Dermis blood vessel endothelial cell (primary cell): ENCODE measurements at regions not wholly inside any gene's neighbourhood (a gene's known extent, or its start where the extent isn't known, plus 50 kb on each side); places are given as distances from the start of the nearest gene placed in this dataset.
"Not testable (repeated sequence)": the region's sequence is repeated elsewhere in the genome, so short reads cannot be mapped to it uniquely, and the experiment has no call there.

Experiments
- DNase-seq: peaks from one replicate; pipeline ENCODE4 v3.0.0; 2010

DNA sequence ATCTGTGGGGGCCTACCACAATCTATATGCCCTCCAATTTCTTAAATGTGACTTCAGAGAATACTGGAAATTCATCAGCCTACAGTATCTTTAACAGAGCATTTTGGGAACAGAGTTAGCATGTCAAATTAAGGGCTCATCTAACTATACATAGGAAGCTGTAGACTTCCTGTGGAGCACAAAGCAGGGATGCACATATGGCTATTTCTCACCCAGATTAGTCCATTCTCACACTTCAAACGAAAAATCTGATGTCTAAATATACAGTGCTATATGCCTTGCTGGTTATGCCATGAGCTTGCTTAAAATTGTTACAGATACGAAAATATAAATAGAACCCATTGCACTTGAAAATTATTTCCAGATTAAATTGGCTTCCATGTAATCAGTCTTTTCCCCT is 1922.8 kb downstream of the MRPL39 start:
- no peak for DNase-seq

DNA sequence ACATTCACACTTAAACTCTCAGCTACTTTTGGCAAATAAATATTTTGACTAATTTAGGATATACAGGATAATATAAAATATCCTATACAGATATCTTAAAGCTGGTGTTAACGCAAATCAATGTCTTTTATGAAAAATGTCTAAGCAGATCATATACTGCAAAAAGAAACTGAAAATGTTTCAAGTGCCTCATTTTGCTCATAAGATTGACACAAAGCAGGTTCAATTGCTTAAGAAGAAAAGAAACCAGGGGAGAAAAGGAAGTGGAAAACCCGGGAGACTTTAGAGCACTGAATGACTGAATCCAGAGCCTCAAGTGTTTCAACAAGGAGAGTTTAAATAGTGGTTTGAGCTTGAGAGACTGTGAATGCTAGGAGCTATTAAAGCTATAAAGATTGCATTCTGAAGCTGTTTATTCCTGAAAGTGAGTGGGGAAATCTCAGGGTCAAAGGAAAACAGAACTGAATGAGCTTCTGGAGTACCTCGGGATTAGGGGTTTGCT is 1943.0 kb downstream of the MRPL39 start:
- DNase-seq, result no peak

DNA sequence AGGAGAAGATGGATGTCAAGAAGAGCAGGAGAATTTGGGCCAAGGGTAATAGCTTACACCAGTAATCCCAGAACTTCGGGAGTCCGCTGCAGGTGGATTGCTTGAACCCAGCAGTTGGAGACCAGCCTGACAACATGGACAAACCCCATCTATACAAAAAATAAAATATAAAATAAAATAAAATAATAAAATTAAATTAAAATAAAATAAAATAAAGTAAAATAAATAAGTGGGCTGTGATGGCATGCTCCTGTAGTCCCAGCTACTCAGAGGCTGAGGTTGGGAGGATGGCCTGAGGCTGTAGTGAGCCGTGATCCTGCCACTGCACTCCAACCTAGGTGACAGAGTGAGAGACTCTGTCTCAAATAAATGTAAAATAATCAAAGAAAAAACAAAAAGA is 1946.7 kb downstream of the MRPL39 start:
- no peak for DNase-seq

DNA sequence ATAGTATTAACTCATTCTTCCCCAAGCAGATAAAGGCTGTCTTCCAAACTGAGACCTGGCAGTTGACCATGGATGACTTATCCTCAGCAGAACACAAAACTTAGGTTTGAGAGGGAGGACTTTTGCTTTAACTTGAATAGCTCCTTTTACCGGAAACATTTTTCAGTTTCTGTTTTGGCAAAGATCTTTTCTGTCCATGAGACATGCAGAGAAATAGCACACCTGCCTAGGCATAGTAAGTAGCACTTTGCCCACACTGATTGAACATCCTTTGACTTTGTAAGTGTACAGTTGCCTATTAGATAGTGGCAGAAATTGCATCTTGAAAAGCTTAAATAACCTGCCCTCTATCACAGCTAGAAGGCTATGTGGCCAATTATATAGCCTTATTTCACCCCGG is 1962.5 kb downstream of the MRPL39 start:
- DNase-seq, result no peak

DNA sequence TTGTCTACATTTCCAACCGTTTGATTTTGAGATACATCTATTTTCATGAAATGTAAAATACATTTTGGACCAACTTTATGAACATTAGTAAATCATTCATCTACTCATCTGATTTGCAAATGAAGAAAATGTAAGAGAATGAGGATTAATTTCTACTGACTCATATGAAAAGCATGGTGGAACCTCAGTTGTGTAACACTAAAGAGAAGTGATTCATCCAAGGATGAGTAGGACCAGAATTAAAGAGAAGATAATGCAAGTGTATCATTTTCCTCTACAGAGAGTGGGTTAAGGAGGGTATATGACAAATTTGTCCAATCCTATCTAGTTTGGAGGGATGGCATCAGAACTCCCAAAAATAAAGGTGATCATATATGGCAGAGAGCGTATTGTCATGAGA is 1967.6 kb downstream of the MRPL39 start:
- no peak for DNase-seq

DNA sequence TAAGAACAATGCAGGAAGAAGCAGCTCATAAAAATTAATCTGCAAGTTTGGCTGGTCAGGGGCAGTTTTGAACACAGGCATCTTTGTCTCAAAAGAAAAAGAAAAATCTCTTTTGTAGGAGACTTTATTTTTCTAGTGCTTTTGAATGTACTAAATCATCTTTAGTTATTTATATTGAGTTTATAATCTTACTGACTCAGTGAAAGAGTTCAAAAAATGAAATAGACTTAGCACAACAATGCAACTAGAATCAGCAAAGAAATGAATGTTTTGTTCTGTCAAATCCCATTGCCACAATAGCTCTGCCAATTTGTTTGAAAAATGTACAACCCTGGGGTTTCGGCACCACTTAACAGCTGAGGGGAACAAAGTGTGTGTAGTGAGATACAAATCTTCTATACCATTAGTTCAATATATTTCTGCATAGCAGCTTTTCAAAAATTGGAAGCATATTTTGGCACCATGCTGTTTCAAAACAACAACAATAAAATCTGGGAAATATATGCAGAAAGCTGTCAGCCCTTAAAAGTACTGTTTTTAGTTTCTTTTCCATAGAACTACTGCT is 1969.1 kb downstream of the MRPL39 start:
- DNase-seq, result no peak

DNA sequence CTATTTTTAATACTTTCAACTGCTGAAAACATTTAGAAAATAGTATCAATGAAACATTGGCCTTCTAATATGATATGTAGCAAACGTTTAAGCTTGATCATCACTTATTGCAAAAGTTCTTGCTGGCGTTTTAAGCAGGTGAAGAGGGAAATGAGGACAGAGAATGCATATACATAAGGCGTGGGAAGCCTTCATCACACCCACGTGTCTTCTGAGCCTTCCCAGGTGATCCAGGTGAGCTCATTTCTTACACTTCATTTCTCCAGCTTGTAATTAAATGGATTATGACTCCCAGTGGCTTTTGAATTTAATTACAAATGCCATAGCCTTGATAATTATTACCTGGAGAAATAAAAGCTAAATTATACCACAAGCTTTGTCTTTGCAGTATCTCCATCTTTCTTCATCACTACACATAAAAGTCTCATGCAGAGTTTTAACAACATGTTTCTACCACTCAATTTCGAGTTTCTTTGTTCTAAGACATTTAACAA is 1973.8 kb downstream of the MRPL39 start:
- DNase-seq, result no peak

DNA sequence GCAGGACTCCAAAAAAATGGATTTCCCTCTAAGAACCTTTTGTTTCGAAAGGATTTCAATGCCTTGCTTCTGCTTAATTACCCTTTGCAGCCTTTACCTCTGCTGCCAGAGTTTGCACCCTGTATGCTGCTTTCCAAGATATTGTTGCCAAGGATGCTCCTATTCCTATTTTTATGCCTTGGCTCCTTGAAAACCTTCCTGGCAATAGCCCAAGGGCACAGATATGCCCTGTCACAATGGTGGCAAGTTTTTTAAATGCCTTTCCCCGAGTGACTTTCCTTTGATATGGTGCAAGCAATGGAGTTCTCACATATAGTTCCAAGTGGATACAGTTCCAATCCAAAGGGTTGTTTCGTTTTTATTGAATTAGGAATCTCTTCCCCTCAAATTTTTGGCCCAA is 1983.0 kb downstream of the MRPL39 start:
- no peak for DNase-seq

DNA sequence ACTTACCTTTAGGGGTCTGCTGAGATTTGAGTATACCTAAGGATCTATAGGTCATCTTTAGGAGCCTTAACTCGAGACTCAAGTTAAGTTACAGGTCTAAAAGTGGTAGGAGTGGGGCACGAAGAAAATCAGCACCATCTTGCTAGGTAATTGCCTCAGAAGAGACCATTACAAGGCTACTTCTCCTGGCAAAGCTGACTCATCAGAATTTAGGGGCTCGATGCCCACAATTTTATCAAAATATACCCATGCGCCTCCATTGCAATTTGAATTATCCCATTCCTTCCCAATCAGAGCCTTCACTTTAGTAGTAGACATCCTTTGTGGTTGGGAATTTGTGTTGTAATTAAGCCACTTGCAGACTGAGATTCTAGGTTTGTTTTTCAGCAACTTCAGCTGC is 1994.3 kb downstream of the MRPL39 start:
- DNase-seq, result no peak

DNA sequence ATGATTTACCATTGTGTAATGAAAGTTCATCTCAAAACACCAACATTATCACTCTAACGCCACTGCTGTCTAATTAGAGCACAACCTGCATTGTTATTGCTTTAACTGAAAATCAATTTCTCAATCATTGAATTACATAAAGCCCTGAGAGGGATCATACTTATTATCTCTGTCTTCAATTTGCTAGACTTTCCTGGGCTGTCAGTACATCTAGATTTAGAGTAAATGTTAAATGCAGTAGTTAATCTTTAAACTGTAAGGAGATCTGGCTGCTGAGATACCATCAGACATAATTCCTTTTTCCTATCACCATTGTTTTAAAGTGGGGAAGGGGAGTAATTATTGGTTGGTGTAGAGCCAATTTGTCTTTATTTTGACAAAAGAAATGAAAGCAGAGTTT is 1995.1 kb downstream of the MRPL39 start:
- DNase-seq, result no peak

DNA sequence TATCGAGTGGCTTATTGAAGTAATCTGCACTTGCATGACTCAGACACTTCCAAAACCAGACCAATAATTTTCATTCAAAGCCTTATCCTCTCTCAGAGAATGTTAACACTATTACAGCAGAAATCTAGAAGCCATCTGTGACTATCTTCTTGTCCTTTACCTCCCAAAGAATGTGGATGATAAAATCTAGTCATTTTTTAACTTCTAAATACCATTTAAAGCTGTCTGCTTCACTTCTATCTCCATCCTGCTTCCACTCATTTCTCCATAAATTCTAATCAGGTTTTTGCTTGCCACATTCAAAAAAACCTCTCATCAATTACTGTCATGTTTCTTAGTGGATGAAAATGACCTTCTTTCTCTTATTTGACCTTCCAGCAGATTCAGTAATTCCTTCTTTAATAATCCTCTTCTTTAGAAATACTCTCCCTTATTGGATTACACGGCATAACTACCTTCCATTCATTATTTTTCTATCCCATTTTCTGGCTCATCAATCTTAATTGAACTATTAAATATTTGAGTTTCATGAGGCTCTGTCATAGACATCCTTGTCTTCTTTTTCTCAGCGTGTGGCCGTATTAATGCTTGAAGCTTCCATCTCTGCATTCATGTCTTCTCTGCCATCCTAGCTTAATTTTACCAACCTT is 1999.4 kb downstream of the MRPL39 start:
- no peak for DNase-seq

DNA sequence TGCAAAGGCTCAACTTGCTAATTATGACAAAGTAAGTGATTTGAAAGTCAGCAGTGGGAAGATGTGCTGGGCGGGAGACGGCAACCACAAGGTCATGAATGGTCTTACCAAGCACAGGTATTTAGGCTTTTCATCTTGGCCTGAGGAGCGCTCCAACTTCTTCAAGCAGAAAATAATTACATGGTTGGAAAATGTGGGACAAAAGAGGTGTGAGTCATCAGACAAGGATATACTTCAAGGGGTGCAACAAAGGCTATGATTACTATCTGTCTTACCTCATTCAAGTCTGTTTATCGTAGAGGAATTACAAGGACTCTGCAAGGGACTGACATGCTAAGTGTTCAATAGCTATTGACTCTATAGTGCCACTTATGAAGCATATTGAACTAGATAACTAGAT is 2005.7 kb downstream of the MRPL39 start:
- no peak for DNase-seq

DNA sequence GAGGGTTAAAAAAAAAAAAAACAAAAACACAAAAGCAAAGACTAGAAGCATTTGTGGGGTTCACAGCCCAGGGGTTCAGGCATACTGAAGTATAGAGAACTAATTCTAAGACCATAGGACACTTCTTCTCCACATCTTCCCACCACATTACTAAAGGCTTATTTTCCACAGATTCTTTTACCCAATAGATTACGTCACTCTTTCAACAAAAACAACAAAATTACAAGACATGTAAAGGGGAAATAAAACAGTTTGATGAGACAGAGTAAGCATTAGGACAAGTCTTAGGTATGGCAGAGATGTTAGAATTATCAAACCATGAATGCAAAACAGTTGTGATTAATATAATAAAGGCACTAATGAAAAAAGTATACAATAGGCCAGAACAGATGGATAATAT is 2013.7 kb downstream of the MRPL39 start:
- no peak for DNase-seq

DNA sequence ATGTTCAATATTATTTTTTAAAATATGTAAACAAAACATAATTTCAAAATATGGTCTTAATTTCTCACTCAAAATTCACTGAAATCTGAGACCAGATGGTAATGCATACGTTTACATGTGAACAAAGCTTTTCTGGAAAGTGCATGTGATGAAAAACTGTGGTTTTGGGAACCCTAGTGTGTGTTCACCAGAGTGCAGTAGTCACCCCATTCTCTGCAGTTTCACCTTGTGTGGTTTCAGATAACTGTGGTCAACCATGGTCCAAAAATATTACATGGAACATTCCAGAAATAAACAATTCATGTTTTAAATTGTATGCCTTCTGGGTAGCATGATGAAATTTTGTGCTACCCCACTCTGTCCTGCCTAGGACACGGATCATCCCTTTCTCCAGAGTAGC is 2021.9 kb downstream of the MRPL39 start:
- no peak for DNase-seq

DNA sequence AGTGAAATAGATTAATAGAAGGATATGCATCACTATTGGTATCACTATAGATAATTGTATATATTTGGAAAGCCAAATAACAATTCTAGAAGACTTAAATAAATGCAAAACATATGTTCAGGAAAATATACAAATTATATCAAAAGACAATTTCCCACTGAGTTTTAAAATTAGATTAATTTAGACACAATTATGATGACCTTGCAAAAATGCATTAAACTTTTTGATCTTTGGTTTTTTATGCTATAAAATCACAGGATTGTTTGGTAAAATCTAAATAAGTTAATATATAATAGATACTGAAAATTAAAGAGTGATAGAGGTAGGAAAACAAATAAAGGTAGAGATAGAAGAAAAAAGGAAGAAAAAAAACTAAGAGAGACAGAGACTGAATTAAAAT is 2027.7 kb downstream of the MRPL39 start:
- no peak for DNase-seq

DNA sequence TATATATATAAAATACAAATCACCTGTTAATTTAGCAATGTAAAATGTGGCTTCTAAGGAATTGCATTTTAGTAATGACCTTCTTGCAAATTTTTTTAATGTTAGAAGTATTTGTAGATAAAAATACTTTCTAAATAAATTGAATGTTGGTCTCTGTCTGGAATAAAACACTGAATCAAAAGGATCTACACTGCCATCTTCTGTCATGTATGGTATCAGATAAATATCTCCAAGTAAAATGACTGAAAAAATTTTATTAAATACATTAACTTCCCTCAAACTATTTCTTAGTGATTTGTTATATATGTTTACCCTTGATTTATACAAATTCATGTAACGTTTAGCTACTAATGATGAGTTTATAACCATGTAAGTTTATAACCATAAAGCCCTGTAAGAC is 2029.3 kb downstream of the MRPL39 start:
- no peak for DNase-seq

DNA sequence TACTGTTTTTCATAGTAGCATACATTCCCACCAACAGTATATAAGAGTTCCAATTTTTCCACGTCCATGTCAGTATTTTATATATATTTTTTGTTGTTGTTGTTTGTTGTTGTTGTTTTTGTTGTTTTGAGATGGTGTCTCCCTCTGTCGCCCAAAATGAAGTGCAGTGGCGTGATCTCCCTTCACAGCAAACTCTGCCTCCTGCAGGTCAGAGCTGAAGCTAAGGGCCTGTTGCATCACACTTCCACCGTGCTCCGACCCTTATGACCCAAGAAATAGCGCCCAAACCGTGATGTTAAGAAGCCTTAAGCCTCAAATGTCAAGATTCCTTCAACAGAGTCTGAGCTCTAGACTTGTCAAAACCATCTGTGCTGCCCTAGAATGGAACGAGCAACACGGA is 2032.3 kb downstream of the MRPL39 start:
- DNase-seq, result no peak

DNA sequence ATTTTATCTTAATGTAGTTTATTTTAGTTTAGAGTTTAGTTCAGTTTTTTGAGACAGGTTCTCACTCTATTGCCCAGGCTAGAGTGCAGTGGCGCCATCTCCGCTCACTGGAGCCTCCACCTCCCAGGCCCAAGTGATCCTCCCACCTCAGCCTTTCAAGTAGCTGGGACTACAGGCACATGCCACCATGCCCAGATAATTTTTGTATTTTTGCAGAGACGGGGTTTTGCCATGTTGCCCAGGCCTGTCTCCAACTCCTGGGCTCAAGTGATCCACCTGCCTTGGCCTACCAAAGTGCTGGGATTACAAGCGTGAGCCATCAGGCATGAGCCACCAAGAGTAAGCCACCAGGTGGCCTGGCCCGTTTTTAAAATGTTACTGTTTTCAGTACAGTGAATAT is 2058.4 kb downstream of the MRPL39 start:
- not testable (repeated sequence) for DNase-seq

DNA sequence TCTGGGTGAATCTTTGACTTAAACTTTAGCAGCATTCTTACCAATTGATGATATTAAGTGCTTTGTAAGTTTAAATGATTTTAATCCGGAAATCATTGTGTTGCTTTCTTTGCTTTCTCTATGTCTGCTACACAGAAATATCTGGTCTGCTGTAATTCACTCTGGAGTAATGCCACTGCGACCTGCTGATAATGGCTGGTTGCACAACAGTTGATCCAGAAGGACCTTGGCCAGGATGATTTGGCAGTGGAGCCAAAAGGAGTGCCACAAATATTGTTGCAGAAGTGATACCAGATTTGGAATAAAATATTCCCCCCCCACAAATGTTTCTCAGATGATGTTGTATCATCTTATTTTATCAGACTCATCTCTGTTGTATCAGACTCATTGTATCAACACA is 2063.9 kb downstream of the MRPL39 start:
- no peak for DNase-seq

DNA sequence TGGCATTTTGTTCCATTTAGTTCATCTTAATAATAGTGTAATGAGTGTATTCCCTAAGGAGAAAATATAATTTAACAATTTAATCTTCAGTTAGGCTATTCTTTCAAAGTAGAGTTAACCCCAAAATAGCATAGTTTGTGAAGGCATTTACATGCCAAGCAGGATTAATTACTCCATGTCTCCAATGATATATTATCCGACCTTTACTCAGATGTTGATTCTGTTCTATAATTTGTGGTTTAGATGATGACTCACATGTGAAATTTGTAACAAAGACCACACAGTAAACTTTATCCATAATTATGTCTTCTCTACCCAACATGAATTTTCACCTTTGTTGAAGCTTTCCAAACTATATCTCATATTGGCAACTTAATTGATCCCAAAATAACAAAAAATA is 2065.2 kb downstream of the MRPL39 start:
- DNase-seq, result no peak

DNA sequence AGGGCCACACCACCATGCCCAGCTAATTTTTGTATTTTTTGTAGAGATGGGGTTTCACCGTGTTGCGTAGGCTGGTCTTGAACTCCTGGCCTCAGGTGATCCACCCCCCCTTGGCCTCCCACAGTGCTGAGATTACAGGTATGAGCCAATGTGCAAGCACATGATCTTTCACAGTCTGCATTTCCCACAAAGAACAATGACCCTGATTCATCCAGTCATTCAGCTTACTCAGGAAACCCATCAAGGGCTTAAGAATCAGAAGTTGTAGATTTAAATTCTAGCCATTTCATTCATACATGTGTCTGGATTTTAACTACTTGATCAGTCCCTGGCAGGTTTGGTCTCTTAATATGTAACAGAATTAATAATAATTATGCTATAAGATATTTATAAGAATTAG is 2065.7 kb downstream of the MRPL39 start:
- no peak for DNase-seq

DNA sequence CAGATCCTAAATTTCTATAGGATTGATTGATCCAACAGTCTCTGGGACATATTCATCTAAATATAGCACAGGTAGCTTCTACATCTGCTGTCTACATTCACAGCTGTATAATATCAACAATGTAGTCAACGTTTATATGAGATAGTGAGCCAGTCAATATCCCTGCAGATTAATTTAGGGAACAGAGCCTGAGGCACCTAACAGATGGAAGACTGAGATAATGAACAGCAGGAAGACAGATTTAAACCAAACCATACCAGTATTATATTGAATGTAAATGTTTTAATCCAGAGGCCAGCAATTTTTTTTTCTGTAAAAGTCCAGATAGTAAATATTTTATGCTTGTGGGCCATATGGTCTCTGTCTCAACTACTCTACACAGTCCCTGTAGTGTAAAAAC is 2072.4 kb downstream of the MRPL39 start:
- no peak for DNase-seq

DNA sequence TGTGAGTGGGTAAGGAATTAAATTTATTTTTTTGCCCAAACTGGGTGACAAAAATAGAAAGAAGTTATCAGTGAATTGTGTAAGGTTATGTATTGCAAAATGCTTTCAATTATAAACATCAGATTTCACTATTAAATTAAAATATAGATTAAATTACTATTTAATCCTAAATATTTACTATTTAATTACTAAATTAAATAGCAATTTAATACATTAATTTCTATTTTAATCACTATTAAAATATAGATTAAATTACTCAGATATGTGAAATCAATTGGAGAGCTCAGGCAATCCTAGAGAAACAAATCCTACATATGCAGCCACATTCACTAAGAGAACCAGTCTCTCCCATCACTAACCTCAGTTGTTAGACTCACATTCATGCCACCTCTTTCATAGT is 2075.8 kb downstream of the MRPL39 start:
- no peak for DNase-seq

DNA sequence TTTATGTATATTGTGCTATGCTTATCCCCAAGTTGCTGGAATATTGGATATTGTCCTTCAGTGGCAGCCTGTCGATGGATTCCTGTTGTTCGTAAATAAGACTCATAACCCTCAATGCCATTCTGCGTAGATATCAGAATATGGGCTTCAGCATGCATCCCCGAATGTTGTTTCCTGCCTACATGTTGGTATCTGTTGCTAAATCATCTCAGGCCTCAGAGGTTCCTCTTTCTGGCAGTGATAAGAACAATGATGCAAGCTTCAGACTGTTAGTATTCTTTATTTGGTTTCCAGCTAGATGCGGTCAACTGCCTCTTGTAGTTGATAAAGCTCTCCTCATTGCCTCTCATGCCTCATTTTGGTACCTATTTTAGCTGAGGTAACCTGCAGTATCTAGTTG is 2082.6 kb downstream of the MRPL39 start:
- DNase-seq, result no peak

DNA sequence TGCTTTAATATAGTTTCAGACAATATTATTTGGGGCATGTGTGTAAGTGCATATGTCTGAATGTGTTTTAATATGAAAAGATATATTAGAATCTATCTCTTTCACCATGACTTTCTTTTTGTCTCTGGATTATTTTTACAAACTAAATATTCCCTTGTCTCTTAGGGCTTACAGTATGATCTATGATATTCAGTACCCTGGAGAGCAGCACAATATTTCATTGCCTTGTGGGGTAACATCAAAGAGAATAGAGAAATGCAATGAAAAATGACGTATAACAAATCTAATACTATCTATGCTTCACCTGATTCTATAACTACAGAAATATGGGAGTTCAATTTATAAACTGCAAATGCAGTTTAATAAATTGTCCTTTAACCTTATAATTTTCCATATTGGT is 2084.5 kb downstream of the MRPL39 start:
- DNase-seq, result no peak
